Mammary epithelial cell (primary cell): ENCODE measurements at regions not wholly inside any gene's neighbourhood (a gene's known extent, or its start where the extent isn't known, plus 50 kb on each side); places are given as distances from the start of the nearest gene placed in this dataset.

Source experiments
- EZH2 ChIP-seq: IDR thresholded peaks from 2 replicates; pipeline ENCODE4 v1.6.1; 2012; ENCODE audit warnings: low read length, inconsistent platforms, borderline replicate concordance
- TF ChIP-seq, protein P1 (sequence below), 2 donors: IDR thresholded peaks in 1 of 2; conservative IDR thresholded peaks in 1 of 2; 2 replicates each; pipeline ENCODE4 v1.5.1; 2011 to 2012; ENCODE audit warnings: inconsistent platforms in 2 of 2, low read length in 2 of 2, mild to moderate bottlenecking in 2 of 2, control low read depth in 1 of 2, low read depth in 1 of 2; ENCODE audit not compliant: insufficient read depth in 1 of 2; ENCODE audit errors: extremely low read depth in 1 of 2

DNA sequence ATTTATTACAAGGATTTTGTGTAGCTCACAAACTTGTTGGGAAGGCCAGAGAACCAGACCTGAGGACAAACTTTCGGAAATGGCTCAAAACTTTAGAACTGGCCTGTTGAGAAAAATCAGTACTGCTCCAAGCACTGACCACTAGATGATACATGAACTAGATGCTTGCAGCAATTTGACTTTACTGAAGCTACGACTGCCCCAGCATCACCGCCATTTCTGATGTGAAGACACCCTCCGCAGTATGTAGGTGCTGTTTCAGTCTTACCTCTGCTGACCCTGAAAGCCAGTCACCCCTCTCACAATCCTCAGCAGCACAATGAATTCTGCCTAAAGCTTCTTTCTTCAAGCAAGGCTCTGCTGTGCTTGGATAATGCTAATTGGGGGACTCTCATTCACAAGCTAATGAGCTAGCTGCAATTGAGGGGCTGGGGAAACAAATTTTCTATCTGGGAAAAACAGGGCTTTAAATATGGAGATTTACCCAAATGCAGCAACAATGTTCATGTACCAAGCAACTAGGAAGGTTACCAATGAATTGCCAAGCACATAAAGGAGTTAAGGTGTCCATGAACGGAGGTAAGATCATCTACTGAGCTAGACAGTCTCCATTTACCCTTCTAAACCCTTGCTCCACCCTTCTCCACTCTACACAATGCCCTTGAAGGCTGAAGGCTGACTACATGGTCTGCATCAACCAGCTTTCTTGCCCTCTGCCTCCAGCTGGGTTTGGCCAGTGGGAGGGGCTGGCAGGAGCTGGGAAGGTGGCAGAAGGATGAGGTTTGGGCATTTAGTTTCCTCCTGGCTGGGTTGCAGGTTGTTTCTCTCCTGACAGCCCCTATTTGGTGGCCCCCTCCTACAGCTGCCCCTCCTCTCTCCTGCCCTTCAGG lies 53.2 kb upstream of the FSTL1 start:
- TF ChIP-seq, protein P1, sequence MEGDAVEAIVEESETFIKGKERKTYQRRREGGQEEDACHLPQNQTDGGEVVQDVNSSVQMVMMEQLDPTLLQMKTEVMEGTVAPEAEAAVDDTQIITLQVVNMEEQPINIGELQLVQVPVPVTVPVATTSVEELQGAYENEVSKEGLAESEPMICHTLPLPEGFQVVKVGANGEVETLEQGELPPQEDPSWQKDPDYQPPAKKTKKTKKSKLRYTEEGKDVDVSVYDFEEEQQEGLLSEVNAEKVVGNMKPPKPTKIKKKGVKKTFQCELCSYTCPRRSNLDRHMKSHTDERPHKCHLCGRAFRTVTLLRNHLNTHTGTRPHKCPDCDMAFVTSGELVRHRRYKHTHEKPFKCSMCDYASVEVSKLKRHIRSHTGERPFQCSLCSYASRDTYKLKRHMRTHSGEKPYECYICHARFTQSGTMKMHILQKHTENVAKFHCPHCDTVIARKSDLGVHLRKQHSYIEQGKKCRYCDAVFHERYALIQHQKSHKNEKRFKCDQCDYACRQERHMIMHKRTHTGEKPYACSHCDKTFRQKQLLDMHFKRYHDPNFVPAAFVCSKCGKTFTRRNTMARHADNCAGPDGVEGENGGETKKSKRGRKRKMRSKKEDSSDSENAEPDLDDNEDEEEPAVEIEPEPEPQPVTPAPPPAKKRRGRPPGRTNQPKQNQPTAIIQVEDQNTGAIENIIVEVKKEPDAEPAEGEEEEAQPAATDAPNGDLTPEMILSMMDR (conservative IDR thresholded peaks at IDR 0.05 in 1 of 2, IDR thresholded peaks at IDR 0.05 in 1 of 2; ENCODE audit: extremely low read depth in 1 of 2, insufficient read depth in 1 of 2, low read depth in 1 of 2, low read length in 2 of 2): no peak
- TF ChIP-seq EZH2: no peak
